ENCODE measurements at regions not wholly inside any gene's neighbourhood (a gene's known extent, or its start where the extent isn't known, plus 50 kb on each side); places are given as distances from the start of the nearest gene placed in this dataset.

DNA sequence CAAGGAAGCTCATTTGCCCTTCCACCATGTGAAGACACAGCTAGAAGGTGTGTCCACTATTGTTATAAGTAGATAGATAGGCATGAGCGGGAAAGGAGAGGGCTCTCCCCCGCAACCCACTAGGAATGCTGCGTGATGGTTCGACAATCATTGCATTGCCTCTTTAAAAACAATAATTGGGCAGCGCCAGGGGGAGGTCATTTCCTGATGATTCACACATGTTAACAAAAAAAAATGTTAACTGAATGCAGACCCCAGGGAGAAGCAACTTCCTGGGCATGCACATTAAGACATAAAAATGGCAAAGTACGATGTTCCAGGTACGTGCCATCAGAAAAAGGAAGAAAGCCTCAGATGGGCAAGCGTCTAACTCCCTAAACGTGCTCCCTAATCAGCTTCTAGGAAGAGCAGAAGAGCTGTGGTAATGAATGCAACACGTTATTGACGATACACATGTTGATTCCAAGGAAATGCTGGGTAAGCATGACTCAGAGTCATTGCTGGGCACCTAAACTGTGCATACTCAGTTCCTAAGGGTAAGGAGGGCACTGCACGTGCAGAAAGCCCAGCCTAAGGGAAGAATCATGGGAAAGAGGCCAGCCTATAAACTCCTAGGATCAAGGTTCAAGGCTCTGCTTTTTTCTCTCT is 113.7 kb downstream of the FAM217A start:
- Histone ChIP-seq H3K79me1 (ENCODE audit: low read depth in 1 of 2, low read length in 2 of 2) (no peaks in the 10 kb centered on the region), H3K9me3 (ENCODE audit: control insufficient read depth, insufficient read depth, low read length) (no peaks in the 10 kb centered on the region), H4K20me1 (ENCODE audit: insufficient read depth, low read length) (no peaks in the 10 kb centered on the region), H3K9ac (ENCODE audit: low read depth, low read length) (no peak overlapping the region), H3K9me1 (ENCODE audit: insufficient read depth, low read length) (peaks cover 7% of the 10 kb centered on the region; the same call in 1 of the 2 replicates), H4K91ac (ENCODE audit: insufficient read depth, low read depth, low read length) (no peak overlapping the region), H2AK9ac (replicated peaks; ENCODE audit: low read depth, low read length, poor library complexity) (no peak overlapping the region), H2BK120ac (ENCODE audit: low read depth, low read length) (no peak overlapping the region), H3K27me3 (ENCODE audit: control insufficient read depth, insufficient read depth, low read length) (no peaks in the 10 kb centered on the region; the same call in 1 of the 2 replicates), H2BK15ac (ENCODE audit: low read depth, low read length) (no peak overlapping the region), H3K18ac (ENCODE audit: low read depth, low read length) (no peak overlapping the region), H3K4me2 (ENCODE audit: low read depth, low read length) (no peak overlapping the region), H3K36me3 (ENCODE audit: control insufficient read depth, insufficient read depth, low read length) (no peaks in the 10 kb centered on the region), H3K27ac (ENCODE audit: insufficient read depth, low read length) (no peak overlapping the region), H2BK20ac (ENCODE audit: low read depth, low read length) (no peak overlapping the region), H2BK5ac (ENCODE audit: low read depth, low read length, poor library complexity, severe bottlenecking) (no peak overlapping the region), H2AFZ (replicated peaks; ENCODE audit: low read length, poor library complexity) (no peak overlapping the region), H4K8ac (ENCODE audit: low read depth in 2 of 2, low read length in 2 of 2) (no peak overlapping the region), H3K4me3 (ENCODE audit: insufficient read depth, low read depth, low read length) (no peak overlapping the region), H3K4me1 (ENCODE audit: control insufficient read depth, insufficient read depth, low read length) (peaks cover 2% of the 10 kb centered on the region; the same call in 1 of the 2 replicates), H3K4ac (ENCODE audit: low read depth, low read length) (no peak overlapping the region), H3K14ac (replicated peaks; ENCODE audit: low read depth, low read length) (no peak overlapping the region), H4K5ac (ENCODE audit: low read depth, low read length) (no peak overlapping the region), H2AK5ac (ENCODE audit: low read depth, low read length) (no peak overlapping the region), H3K56ac (ENCODE audit: extremely low read depth, insufficient read depth, low read length) (no peak overlapping the region), H3K23ac (ENCODE audit: low read depth, low read length) (no peak overlapping the region)
- in situ Hi-C loops (cut with MboI; ENCODE audit: low sequenced_read_pairs): no loop called here
- DNase-seq (no peak), ATAC-seq (ENCODE audit: low read depth) (no peak)
- POLR2A ChIA-PET (ENCODE audit: unreplicated experiment): no interaction called here
- 83% methylated on average over 2 of the region's 12 CpGs; no CpG with 5 or more reads in 1 of the 2 experiments for WGBS, 2 experiments (ENCODE audit: extremely low coverage in 2 of 2, insufficient read length in 1 of 2)
- intact Hi-C loops (cut with micrococcal nuclease): no loop called here
- TF ChIP-seq FOS (IDR thresholded peaks at IDR 0.05; ENCODE audit: low read depth, low read length): no peak
- no peak for TF ChIP-seq BHLHE40 (IDR thresholded peaks at IDR 0.05; ENCODE audit: low read depth, low read length)
- TF ChIP-seq, protein P1, sequence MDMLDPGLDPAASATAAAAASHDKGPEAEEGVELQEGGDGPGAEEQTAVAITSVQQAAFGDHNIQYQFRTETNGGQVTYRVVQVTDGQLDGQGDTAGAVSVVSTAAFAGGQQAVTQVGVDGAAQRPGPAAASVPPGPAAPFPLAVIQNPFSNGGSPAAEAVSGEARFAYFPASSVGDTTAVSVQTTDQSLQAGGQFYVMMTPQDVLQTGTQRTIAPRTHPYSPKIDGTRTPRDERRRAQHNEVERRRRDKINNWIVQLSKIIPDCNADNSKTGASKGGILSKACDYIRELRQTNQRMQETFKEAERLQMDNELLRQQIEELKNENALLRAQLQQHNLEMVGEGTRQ (IDR thresholded peaks at IDR 0.05; ENCODE audit: low read depth, low read length): no peak
- no peak for TF ChIP-seq CEBPB (IDR thresholded peaks at IDR 0.05; ENCODE audit: low read depth, low read length)
- TF ChIP-seq RCOR1 (IDR thresholded peaks at IDR 0.05; ENCODE audit: insufficient replicate concordance, low read length): no peak
- no peak for TF ChIP-seq MAZ (IDR thresholded peaks at IDR 0.05; ENCODE audit: borderline replicate concordance, low read depth, low read length)
- no peak for TF ChIP-seq MAFK (IDR thresholded peaks at IDR 0.05; ENCODE audit: low read depth, low read length)
- TF ChIP-seq RFX5 (IDR thresholded peaks at IDR 0.05; ENCODE audit: low read depth, low read length): no peak
- no peak for TF ChIP-seq SMC3 (IDR thresholded peaks at IDR 0.05; ENCODE audit: low read depth, low read length)
- no peak for TF ChIP-seq MXI1 (IDR thresholded peaks at IDR 0.05; ENCODE audit: borderline replicate concordance, low read depth, low read length)
- TF ChIP-seq, protein P2, sequence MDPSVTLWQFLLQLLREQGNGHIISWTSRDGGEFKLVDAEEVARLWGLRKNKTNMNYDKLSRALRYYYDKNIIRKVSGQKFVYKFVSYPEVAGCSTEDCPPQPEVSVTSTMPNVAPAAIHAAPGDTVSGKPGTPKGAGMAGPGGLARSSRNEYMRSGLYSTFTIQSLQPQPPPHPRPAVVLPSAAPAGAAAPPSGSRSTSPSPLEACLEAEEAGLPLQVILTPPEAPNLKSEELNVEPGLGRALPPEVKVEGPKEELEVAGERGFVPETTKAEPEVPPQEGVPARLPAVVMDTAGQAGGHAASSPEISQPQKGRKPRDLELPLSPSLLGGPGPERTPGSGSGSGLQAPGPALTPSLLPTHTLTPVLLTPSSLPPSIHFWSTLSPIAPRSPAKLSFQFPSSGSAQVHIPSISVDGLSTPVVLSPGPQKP (IDR thresholded peaks at IDR 0.05; ENCODE audit: borderline replicate concordance, low read depth, low read length): no peak
- TF ChIP-seq POLR2A (IDR thresholded peaks at IDR 0.05; ENCODE audit: low read depth, low read length): no peak
- no peak for TF ChIP-seq NFE2L2 (IDR thresholded peaks at IDR 0.05; ENCODE audit: low read depth, low read length)
- no peak for TF ChIP-seq RAD21 (IDR thresholded peaks at IDR 0.05; ENCODE audit: low read length)
- TF ChIP-seq, protein P3, sequence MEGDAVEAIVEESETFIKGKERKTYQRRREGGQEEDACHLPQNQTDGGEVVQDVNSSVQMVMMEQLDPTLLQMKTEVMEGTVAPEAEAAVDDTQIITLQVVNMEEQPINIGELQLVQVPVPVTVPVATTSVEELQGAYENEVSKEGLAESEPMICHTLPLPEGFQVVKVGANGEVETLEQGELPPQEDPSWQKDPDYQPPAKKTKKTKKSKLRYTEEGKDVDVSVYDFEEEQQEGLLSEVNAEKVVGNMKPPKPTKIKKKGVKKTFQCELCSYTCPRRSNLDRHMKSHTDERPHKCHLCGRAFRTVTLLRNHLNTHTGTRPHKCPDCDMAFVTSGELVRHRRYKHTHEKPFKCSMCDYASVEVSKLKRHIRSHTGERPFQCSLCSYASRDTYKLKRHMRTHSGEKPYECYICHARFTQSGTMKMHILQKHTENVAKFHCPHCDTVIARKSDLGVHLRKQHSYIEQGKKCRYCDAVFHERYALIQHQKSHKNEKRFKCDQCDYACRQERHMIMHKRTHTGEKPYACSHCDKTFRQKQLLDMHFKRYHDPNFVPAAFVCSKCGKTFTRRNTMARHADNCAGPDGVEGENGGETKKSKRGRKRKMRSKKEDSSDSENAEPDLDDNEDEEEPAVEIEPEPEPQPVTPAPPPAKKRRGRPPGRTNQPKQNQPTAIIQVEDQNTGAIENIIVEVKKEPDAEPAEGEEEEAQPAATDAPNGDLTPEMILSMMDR (conservative IDR thresholded peaks at IDR 0.05; ENCODE audit: low read depth, low read length): no peak
- TF ChIP-seq CHD1 (IDR thresholded peaks at IDR 0.05; ENCODE audit: low read depth, low read length): no peak
- CTCF ChIA-PET: no interaction called here
- no TSS peak for BruUV-seq (replicated peaks)
- dilution Hi-C loops (cut with HindIII; ENCODE audit: low sequenced_read_pairs, unreplicated experiment): no loop called here

All from IMR-90 (cell line).